HepG2 (cell line): ENCODE measurements at regions not wholly inside any gene's neighbourhood (a gene's known extent, or its start where the extent isn't known, plus 50 kb on each side); places are given as distances from the start of the nearest gene placed in this dataset.

Source experiments
- HHEX ChIP-seq: IDR thresholded peaks from 2 replicates; pipeline ENCODE4 v1.6.1; 2016; ENCODE audit warnings: control low read depth
- PHF20 ChIP-seq: sonication (generic); formaldehyde crosslinking; IDR thresholded peaks from 2 replicates; pipeline ENCODE4 v1.5.0; 2020; ENCODE audit warnings: mild to moderate bottlenecking, missing genetic modification reagents
- SMC3 ChIP-seq: IDR thresholded peaks from 2 replicates; pipeline ENCODE4 v1.6.1; 2011; ENCODE audit warnings: low read length, improper control_type of control experiment
- ZNF33B ChIP-seq: sonication (generic); formaldehyde crosslinking; IDR thresholded peaks from 2 replicates; pipeline ENCODE4 v1.5.1; 2020; ENCODE audit warnings: mild to moderate bottlenecking, missing genetic modification reagents
- ZNF766 ChIP-seq: sonication (generic); formaldehyde crosslinking; IDR thresholded peaks from 2 replicates; pipeline ENCODE4 v1.5.0; 2020; ENCODE audit warnings: missing genetic modification reagents, borderline replicate concordance
- TF ChIP-seq, protein P1 (sequence below): sonication (generic); formaldehyde crosslinking; IDR thresholded peaks from 2 replicates; pipeline ENCODE4 v1.5.0; 2020; ENCODE audit warnings: mild to moderate bottlenecking, missing genetic modification reagents, moderate library complexity
- TF ChIP-seq, protein P2 (sequence below): sonication (generic); formaldehyde crosslinking; IDR thresholded peaks from 2 replicates; pipeline ENCODE4 v1.8.1; 2022; ENCODE audit warnings: mild to moderate bottlenecking, missing genetic modification reagents
- TF ChIP-seq, protein P3 (sequence below), 2 experiments: sonication (generic) in 1 of 2; formaldehyde crosslinking in 1 of 2; IDR thresholded peaks; 2 replicates each; pipeline versions ENCODE4 v1.5.1 to v1.6.1; 2011 to 2020; ENCODE audit warnings: borderline replicate concordance in 1 of 2, low read depth in 1 of 2, low read length in 1 of 2, mild to moderate bottlenecking in 1 of 2, missing genetic modification reagents in 1 of 2, moderate library complexity in 1 of 2
- TF ChIP-seq, protein P4 (sequence below): sonication (generic); formaldehyde crosslinking; IDR thresholded peaks from 2 replicates; pipeline ENCODE4 v1.4.0; 2020; ENCODE audit warnings: missing genetic modification reagents, borderline replicate concordance
- TF ChIP-seq, protein P5 (sequence below): sonication (generic); formaldehyde crosslinking; IDR thresholded peaks from 2 replicates; pipeline ENCODE4 v1.8.0; 2022; ENCODE audit warnings: low read depth, missing genetic modification reagents

DNA sequence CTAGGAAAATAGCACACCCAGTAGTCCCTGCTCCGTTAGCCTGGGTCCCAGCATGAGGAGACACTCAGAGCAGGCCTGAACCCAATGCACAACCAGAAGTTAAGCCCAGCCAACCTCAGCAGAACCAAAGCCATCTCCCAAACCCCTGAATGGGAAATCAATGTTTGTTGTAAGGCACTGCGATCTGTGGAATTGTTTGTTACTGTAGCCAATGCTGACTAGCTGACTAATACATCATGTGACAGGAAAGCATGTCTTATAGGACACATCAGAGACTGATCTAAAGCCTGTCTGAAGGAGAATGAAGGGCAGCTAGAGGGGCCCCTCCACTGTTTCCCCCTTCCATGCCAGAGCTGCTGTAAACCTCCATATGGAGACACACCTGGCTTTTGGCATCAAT lies 96.4 kb downstream of the MARCHF4 start:
- TF ChIP-seq SMC3 (no peak), HHEX (no peak), PHF20 (CRISPR knock-in tag) (no peak), ZNF33B (no peak), ZNF766 (no peak)
- TF ChIP-seq, protein P1, sequence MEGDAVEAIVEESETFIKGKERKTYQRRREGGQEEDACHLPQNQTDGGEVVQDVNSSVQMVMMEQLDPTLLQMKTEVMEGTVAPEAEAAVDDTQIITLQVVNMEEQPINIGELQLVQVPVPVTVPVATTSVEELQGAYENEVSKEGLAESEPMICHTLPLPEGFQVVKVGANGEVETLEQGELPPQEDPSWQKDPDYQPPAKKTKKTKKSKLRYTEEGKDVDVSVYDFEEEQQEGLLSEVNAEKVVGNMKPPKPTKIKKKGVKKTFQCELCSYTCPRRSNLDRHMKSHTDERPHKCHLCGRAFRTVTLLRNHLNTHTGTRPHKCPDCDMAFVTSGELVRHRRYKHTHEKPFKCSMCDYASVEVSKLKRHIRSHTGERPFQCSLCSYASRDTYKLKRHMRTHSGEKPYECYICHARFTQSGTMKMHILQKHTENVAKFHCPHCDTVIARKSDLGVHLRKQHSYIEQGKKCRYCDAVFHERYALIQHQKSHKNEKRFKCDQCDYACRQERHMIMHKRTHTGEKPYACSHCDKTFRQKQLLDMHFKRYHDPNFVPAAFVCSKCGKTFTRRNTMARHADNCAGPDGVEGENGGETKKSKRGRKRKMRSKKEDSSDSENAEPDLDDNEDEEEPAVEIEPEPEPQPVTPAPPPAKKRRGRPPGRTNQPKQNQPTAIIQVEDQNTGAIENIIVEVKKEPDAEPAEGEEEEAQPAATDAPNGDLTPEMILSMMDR (CRISPR knock-in tag) = no peak
- TF ChIP-seq, protein P2, sequence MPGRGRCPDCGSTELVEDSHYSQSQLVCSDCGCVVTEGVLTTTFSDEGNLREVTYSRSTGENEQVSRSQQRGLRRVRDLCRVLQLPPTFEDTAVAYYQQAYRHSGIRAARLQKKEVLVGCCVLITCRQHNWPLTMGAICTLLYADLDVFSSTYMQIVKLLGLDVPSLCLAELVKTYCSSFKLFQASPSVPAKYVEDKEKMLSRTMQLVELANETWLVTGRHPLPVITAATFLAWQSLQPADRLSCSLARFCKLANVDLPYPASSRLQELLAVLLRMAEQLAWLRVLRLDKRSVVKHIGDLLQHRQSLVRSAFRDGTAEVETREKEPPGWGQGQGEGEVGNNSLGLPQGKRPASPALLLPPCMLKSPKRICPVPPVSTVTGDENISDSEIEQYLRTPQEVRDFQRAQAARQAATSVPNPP = no peak
- TF ChIP-seq, protein P3, sequence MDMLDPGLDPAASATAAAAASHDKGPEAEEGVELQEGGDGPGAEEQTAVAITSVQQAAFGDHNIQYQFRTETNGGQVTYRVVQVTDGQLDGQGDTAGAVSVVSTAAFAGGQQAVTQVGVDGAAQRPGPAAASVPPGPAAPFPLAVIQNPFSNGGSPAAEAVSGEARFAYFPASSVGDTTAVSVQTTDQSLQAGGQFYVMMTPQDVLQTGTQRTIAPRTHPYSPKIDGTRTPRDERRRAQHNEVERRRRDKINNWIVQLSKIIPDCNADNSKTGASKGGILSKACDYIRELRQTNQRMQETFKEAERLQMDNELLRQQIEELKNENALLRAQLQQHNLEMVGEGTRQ (IDR thresholded peaks at IDR 0.05; ENCODE audit: low read depth, low read length) = no peak
- TF ChIP-seq, protein P3 (CRISPR knock-in tag; IDR thresholded peaks at IDR 0.05; ENCODE audit: borderline replicate concordance) = no peak
- TF ChIP-seq, protein P4, sequence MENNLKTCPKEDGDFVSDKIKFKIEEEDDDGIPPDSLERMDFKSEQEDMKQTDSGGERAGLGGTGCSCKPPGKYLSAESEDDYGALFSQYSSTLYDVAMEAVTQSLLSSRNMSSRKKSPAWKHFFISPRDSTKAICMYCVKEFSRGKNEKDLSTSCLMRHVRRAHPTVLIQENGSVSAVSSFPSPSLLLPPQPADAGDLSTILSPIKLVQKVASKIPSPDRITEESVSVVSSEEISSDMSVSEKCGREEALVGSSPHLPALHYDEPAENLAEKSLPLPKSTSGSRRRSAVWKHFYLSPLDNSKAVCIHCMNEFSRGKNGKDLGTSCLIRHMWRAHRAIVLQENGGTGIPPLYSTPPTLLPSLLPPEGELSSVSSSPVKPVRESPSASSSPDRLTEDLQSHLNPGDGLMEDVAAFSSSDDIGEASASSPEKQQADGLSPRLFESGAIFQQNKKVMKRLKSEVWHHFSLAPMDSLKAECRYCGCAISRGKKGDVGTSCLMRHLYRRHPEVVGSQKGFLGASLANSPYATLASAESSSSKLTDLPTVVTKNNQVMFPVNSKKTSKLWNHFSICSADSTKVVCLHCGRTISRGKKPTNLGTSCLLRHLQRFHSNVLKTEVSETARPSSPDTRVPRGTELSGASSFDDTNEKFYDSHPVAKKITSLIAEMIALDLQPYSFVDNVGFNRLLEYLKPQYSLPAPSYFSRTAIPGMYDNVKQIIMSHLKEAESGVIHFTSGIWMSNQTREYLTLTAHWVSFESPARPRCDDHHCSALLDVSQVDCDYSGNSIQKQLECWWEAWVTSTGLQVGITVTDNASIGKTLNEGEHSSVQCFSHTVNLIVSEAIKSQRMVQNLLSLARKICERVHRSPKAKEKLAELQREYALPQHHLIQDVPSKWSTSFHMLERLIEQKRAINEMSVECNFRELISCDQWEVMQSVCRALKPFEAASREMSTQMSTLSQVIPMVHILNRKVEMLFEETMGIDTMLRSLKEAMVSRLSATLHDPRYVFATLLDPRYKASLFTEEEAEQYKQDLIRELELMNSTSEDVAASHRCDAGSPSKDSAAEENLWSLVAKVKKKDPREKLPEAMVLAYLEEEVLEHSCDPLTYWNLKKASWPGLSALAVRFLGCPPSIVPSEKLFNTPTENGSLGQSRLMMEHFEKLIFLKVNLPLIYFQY (CRISPR knock-in tag) = no peak
- TF ChIP-seq, protein P5, sequence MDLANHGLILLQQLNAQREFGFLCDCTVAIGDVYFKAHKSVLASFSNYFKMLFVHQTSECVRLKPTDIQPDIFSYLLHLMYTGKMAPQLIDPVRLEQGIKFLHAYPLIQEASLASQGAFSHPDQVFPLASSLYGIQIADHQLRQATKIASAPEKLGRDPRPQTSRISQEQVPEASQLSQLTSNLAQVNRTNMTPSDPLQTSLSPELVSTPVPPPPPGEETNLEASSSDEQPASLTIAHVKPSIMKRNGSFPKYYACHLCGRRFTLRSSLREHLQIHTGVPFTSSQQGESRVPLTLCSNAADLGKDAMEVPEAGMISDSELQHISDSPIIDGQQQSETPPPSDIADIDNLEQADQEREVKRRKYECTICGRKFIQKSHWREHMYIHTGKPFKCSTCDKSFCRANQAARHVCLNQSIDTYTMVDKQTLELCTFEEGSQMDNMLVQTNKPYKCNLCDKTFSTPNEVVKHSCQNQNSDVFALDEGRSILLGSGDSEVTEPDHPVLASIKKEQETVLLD (CRISPR knock-in tag) = no peak
